NB4 (cell line): ENCODE measurements at regions not wholly inside any gene's neighbourhood (a gene's known extent, or its start where the extent isn't known, plus 50 kb on each side); places are given as distances from the start of the nearest gene placed in this dataset.

ENCODE experiments used
- DNase-seq: peaks from one replicate; pipeline ENCODE4 v3.0.0; 2010; ENCODE audit warnings: low read depth
- H3K4me3 ChIP-seq: one replicate; pipeline ENCODE4 v1.5.1; 2011; ENCODE audit warnings: mild to moderate bottlenecking, low read depth, low read length, moderate library complexity
- CTCF ChIP-seq: IDR thresholded peaks from one replicate; pipeline ENCODE4 v1.5.1; 2012; ENCODE audit warnings: low read depth, low read length
- MAX ChIP-seq: IDR thresholded peaks from 2 replicates; pipeline ENCODE4 v1.6.1; 2011; ENCODE audit warnings: low read depth, low read length
- MYC ChIP-seq: IDR thresholded peaks from 2 replicates; pipeline ENCODE4 v1.6.1; 2011; ENCODE audit warnings: low read depth, low read length
- POLR2A ChIP-seq: IDR thresholded peaks from 2 replicates; pipeline ENCODE4 v1.6.1; 2011; ENCODE audit warnings: mild to moderate bottlenecking; ENCODE audit not compliant: insufficient read length; ENCODE audit errors: extremely low read depth

GRCh38 chr7:42403831-42404230, 166.8 kb upstream of the GLI3 start:
- TF ChIP-seq MYC: no peak
- no peak for TF ChIP-seq POLR2A
- TF ChIP-seq MAX: no peak
- no peak for TF ChIP-seq CTCF
- DNase-seq: no peak
- H3K4me3 ChIP-seq: no peak overlapping the region

GRCh38 chr7:42400961-42401360, 164.0 kb upstream of the GLI3 start:
- no peak for TF ChIP-seq CTCF
- TF ChIP-seq MYC: no peak
- no peak for TF ChIP-seq MAX
- no peak for TF ChIP-seq POLR2A
- no peak overlapping the region for H3K4me3 ChIP-seq
- no peak for DNase-seq

- no peak for DNase-seq
- TF ChIP-seq CTCF (no peak), MAX (no peak), MYC (no peak), POLR2A (no peak)
- H3K4me3 ChIP-seq: no peak overlapping the region
These were observed 163.3 kb upstream of the GLI3 start for GRCh38 chr7:42400211-42400772.

- DNase-seq: no peak
- TF ChIP-seq MAX (no peak), CTCF (no peak)
These were observed 158.6 kb upstream of the GLI3 start for GRCh38 chr7:42395607-42396006.

GRCh38 chr7:42392826-42393225, 155.8 kb upstream of the GLI3 start:
- TF ChIP-seq POLR2A (no peak), CTCF (no peak), MAX (no peak), MYC (no peak)
- no peak overlapping the region for H3K4me3 ChIP-seq
- DNase-seq: no peak

More at GRCh38 chr7:42395607-42396006, 158.6 kb upstream of the GLI3 start:
- H3K4me3 ChIP-seq: no peak overlapping the region

GRCh38 chr7:42389697-42390096, 152.7 kb upstream of the GLI3 start:
- no peak for TF ChIP-seq MYC
- TF ChIP-seq MAX: no peak
- TF ChIP-seq CTCF: no peak
- no peak for TF ChIP-seq POLR2A
- H3K4me3 ChIP-seq: no peak overlapping the region
- no peak for DNase-seq
